ENCODE measurements at regions not wholly inside any gene's neighbourhood (a gene's known extent, or its start where the extent isn't known, plus 50 kb on each side); places are given as distances from the start of the nearest gene placed in this dataset.
"Not testable (repeated sequence)": the region's sequence is repeated elsewhere in the genome, so short reads cannot be mapped to it uniquely, and the experiment has no call there.

DNA sequence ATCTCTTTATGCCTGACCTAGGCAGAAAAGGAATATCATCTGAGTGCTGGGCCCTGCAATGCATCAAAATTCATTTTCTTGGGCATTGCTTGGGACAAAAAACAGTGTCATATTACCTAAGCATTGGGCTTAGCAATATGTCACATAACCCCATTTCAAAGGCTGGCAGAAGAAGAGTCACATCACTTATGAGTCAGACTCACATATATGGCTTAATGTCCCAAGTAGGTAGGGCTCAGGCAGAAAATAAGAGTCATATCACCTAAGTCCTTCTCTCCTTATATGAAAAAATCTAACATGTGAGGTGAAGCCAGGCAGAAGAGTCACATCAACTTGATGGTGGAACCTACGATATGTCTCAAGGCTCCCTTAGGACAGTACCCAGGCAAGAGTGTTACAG lies 967.2 kb upstream of the AMELY start:
- no peak for DNase-seq

DNA sequence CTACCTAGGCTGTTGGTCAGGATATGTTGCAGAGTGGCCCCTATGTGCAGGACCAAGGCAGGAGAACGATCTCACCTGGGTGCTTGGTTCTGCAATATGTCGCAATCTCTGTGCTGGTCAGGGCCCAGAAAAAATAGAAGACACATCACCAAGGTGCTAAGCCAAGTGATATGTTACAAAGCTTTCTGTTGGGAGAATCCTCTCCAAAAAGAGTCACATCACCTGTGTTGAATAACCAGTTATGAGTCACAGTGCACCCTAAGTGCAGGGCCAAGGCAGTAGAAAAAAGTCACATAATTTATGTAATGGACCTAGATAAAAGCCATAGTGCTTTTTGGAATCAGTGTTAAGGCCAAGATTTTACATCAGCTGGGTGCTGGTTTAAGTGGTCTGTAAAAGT lies 965.9 kb upstream of the AMELY start:
- no peak for DNase-seq

DNA sequence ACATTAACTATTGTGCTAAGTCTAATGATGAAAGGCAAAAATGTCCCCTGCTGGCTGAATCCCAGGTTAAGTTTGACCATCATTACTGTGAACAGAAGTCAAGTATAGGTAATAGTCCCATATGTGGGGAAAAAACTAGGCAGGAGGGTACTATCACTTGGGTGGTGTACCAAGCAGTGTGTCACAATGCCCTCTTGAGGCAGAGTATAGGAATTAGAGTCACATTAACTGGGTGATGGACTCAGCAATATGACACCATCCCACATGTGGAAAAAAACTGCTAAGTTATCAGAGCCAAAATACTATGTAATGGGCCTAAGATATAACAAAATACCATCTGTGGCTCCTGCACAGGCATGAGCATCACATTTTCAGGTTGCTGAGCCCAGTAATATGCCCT lies 962.5 kb upstream of the AMELY start:
- DNase-seq = peak in 1 of 51 donors; percentile 0

DNA sequence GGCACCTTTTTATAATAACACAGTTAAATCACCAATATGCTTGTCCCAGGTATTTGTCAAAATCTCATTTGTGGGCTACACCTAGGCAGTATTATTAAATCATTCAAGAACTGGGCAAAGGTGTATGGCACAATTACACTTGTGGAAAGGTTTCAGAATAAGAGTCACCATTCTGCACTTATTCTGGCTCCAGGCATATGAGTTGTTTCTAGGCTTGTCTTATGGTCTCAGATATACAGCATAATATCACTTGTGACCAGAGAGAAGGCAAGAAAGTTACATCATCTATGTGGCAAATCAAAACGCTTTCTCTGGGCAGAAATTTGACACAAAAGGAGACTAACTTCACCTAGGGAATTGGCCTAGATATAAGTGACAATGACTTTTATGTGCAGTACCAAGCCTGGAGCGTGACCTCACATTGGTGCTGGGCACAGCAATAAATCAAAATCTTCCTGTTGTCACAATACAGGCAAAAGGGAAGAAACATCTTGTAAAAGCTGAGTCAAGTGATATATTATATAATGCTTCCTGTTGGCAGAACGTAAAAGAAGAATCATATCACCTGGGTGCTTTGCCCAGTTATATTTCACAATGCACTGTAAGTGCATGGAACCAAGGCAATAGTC lies 959.9 kb upstream of the AMELY start:
- DNase-seq = no peak

DNA sequence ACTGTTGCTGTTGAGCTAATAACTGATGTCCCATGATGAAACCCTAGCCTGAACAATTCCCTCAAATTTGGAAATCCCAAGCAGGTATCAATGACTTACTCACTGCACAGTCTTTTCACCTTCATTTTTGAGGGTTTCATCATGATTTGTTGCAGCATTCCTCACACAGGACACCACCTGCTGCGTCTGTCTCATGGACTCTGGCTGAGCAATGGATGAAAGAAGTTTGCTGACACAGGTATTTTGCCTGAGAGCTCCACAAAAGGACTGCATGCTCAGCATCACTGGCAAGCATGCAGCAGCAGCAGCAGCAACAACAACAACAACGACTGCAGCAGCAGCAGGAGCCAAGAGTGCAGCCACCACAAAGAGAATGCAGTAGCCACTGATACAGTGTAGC lies 955.4 kb upstream of the AMELY start:
- DNase-seq = no peak

DNA sequence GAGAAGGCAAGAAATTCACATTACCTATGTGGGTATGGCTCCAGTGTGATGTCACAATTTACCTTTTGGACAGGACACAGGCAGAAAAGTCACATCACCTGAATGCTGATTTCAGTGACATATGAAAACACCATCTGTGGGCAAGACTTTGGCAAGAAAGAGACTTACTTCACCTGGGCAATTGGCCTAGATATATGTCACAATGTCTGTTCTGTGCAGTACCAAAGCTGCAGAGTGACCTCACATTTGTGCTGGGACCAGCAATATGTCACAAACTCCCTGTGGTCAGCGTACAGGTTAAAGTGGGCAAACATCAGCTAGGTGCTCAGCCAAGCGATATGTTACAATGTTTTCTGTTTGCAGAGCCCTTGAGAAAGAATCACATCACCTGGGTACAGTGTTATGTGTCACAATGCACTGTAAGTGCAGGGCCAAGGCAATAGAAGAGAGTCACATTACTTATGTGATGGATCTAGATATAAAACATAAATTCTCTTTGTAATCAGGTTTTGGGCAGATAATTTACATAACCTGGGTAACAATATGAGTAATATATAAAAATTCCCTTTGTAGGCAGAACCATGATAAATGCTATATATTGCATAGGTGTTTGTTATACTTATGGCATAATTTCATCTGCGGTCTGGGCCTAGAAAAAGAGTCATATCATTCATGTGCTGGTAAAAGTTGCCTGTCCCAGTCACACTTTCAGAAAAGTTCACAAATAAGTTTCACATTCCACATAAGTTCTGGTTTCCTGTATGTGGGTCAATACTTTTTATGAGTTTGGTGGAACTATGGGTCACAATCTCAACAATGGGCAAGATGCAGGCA lies 949.4 kb upstream of the AMELY start:
- DNase-seq = no peak

DNA sequence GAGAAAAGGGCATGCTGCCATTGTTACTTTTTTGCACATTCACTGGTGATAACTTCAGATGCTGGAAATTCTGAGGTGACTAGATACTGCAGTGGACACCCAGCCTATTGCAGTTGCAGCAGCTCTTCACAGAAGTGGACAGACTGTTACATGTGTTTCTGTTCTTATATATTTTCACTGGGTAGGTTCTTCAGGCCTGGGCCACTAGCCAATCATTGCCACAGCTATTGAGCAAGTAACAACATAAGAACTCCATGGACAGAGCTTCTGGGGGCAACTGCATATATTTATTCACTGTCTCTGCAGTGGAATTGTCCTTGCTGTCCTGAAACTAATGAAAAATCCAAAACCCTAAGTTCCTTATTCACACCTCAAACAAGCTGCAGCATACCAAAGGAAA lies 938.6 kb upstream of the AMELY start:
- DNase-seq = no peak

DNA sequence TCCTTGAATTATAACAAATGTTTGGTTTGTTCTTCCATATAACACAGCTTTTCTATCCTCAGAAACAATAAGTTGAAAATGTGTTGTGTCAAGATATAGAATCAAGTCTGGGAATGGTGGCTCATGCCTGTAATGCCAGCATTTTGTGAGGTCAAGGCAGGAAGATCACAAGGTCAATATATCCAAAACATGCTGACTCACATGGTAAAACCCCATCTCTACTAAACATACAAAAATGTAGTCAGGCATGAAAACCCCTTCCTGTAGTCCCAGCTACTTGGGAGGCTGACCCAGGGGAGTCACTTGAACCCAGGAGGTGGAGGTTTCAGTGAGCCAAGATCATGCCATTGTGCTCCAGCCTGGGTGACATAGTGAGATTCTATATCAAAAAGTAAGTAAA lies 934.2 kb upstream of the AMELY start:
- no peak for DNase-seq

DNA sequence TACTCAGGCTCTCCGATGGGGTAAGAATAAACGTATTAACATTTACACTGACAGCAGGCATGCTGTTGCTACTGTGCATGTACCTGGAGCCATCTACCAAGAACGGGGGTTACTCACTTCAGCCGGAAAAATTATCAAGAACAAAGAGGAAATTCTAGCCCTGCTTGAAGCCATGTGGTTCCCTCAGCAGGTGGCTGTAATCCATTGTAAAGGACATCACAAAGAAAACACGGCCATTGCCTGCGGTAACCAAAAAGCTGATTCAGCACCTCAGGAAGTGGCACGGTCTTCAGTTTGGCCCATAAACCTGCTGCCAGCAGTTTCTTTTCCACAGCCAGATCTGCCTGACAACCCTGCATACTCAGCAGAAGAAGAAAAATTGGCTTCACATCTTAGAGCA lies 925.5 kb upstream of the AMELY start:
- no peak for DNase-seq

DNA sequence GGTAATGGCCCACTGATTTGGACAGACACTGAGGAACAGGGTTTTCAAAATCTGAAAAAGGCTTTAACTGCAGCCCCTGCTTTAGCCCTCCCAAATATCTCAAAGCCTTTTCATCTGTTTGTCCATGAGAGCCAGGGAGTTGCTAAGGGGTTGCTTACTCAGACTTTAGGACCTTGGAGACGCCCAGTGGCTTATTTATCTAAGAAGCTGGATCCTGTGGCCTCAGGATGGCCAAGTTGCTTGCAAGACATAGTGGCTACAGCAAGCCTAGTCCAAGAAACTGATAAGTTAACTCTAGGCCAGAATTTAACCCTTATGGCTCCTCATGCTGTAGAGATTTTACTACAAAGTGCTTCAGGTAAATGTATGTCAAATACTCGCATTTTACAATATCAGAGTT lies 924.8 kb upstream of the AMELY start:
- DNase-seq = no peak

DNA sequence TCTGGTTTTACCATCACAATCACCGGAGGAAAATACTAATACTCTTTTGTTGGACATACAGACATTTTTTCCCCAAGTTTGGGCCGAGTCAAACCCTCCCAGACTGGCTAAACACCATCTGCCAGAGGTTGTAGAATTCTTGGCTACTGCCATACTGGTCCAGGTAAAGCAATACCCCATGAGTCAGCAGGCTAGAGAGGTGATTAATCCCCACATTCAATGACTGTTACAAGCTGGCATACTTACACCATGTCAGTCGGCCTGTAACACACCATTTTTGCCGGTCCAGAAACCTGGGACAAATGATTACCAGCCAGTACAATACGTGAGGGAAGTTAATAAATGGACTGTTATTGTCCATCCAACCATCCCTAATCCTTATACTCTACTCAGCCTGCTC lies 923.9 kb upstream of the AMELY start:
- DNase-seq = no peak

DNA sequence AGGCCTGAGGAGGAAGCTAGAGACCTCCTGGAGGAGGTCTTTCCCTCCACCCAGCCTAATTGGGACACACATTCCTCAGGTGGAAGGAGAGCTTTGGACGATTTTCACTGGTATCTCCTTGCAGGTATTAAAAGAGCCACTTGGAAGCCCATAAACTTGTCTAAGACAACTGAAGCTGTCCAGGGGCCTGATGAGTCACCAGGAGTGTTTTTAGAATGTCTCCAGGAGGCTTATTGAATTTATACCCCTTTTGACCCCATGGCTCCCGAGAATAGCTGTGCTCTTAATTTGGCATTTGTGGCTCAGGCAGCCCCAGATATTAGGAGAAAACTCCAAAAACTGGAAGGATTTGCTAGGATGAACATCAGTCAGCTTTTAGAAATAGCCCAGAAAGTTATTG lies 922.7 kb upstream of the AMELY start:
- no peak for DNase-seq

DNA sequence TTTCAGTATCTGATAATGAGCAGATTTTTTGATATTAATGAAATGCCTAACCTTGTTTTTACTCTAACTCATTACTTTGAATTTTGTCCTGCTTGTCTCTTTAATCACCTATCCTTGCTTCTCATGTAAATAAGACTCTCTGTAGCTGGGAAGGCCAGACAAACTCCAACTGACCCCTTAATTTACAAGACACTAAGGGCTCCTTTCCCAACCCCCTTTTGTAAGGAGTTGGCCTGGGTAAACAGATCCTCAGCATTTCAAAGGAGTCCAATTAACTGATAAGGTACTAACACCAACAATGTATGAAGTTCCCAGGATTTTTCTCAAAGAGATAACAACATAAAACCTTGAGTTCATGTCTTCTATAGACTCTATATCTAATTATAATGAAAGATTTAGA lies 919.3 kb upstream of the AMELY start:
- not testable (repeated sequence) for DNase-seq

DNA sequence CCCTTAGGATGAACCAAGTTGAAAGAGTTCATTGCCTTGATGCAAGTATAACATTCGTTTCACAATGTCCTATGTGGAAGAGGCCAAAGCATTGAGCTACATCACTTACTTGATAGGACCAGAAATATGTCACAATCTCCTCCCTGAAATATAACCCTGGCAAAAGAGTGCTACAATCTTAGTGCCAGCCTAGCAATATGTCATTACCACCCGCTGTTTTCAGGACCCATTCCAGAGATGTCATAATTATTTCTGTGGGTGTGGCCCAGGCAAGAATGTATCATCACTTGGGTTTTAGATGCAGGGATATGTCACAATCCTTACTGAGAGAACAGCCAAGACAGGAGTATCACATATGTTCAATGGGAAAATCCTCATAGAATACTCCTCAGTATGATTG lies 915.0 kb upstream of the AMELY start:
- DNase-seq = no peak

DNA sequence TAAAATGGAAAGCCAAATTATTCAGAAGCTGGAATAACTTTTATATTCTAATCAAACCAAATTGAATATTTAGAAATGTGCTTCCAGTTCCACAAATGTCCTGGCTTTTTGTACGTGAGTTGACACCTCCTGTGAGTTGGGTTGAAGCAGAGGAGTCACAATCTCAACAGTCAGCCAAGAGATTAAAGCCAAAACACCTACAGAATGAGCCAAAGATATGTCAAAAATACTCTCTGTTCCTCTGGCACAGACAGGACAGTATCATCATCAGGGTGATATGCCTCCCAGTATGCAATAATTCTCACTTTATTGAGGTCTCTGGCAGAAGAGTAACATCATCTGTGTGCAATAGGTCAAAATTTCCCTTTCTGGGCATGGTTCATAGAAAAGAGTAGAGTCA lies 914.3 kb upstream of the AMELY start:
- DNase-seq = no peak

DNA sequence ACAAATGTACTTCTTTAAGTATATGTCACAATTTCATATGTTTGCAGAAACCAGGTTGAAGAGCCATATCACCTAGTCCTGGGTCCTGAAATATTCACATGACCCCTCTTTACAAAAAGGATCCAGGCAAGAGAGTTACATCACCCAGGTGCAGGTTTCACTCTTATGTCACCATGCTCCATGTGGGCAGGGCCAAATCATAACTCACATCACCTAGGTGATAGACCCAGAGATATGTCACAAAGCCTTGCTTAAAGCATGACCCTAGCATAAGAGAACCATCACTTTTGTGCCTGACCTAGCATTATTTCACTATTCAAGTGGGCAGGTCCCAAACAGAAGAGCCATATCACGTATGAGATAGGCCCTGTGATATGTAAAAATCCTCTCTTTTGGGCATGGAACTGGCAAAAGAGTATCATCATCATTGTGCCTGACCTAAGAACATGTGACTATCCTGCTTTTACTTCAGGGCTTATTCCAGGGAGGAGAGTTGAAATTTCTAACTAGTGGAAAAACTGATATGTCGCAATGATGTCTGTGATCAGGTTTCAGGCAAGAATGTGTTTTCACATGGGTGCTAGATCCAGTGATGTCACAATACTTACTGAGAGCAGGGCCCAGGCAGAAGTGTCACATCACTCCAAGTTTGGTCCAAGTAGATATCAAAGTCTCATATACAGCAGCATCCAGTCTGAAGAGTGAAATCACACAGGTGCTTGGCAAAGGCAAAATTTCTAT lies 909.9 kb upstream of the AMELY start:
- no peak for DNase-seq

DNA sequence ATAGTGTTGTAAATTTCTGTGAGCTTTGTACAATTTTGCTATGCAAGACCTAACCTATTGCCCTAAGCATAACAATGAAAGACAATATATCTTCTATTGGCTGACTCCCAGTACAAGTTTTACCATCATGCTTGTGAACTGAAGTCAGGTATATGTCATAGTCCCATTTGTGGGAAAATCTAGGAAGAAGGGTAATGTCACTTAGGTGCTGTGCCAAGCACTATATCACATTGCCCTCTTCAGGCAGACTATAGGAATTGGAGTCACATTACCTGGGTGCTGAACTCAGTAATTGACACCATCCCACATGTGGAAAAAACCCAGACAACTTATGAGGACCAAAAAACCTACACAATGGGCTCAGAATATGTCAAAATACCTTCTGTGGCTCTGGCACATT lies 907.4 kb upstream of the AMELY start:
- DNase-seq = no peak

DNA sequence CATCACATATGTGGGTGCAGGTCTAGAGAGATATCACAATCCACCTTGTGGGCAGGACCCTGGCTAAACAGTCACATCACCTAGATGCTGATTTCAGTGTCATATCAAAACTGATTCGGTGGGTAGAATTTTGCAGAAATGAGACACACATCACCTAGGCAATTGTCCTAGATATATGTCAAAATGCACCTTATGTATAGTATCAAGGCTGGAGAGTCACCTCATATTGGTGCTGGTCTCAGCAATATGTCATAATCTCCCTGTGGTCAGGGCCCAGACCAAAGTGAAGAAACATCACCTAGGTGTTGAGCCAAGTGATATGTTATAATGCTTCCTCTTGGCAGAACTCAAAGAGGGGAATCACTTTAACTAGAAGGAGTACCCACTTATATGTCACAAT lies 905.0 kb upstream of the AMELY start:
- no peak for DNase-seq

DNA sequence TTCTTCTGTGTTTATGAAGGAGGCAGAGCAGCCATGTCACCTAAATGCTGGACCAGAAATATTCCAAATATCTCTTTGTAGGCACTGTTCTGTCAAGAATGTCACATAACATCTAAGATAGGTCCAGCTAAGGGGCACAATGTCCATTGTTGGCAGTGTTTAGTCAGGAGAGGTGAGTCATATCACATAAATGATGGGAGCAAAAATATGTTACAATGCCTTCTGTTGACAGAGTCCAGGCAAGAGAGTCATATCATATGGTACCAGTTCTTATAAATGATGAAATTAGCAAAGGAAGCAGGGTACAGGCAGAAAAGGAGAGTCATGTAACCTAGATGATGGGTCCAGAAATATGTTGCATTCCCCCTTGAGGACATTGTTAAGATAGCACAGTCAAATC lies 904.4 kb upstream of the AMELY start:
- no peak for DNase-seq

DNA sequence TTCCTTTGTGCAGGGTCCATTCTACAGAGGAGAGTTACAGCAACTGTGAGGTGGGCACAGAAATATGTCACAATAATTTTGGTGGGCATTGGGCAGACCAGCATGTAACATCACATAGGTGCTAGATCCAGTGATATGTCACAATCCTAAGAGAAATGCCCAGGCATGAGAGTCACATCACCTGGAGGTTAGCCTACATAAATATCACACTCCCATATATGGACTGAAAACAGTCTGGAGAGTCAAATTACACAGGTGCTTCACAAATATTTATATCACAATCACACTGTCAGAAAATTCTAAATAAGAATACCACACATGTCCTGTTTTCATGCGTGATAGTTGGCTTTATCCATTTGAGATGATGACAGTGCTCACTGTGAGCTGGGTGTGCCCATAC lies 903.7 kb upstream of the AMELY start:
- DNase-seq = no peak

DNA sequence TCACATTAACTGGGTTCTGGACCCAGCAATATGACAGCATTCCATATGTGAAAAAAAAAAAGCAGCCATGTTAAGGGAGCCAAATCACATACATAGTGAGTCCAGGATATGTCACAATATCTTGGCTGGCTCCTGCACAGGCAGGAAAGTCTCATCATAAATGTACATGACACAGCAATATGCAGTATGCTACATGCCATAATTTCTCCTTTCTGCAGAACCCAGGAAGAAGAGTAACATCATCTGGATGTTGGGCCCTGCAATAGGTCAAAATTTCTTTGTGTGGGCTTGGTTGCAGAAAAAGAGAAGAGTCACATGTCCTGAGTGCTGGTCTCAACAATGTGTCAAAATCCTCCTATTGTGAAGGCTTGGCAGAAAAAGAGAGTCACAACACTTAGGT lies 902.8 kb upstream of the AMELY start:
- DNase-seq = no peak

DNA sequence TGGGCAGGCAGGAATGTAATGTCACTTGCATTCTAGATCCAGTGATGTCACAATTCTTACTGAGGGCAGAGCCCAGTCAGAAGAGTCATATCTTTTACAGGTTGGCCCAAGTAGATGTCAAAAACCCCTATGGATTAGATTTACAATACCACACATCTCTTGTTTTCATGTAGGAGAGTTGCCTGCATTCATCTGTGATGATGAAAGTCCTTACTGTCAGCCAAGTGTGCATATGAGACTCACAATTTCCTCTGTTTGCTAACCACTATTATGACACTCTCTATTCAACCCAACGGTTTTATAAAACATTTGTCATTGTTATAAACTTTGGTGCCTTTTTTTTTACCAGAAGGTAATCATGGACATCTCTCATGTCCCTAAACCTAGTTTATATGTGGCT lies 898.8 kb upstream of the AMELY start:
- DNase-seq = no peak

DNA sequence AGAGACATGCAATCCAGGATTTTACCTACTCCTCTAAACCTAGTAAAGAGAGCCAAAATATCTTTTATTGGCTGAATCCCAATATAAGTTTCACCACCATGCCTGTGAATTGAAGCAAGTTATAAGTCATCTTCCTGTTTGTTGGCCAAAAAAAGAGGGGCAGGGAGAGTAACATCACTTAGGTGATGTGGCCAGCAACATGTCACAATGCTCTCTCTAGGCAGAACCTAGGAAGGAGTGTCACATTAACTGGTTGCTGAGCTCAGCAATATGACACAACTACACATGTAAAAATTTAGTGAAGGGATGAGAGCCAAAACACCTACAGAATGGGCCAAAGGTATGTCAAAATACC lies 895.9 kb upstream of the AMELY start:
- DNase-seq = no peak

Data from hypothalamus (tissue), 51 donors.